H7 (cell line): ENCODE measurements at regions not wholly inside any gene's neighbourhood (a gene's known extent, or its start where the extent isn't known, plus 50 kb on each side); places are given as distances from the start of the nearest gene placed in this dataset.
"Not testable (repeated sequence)": the region's sequence is repeated elsewhere in the genome, so short reads cannot be mapped to it uniquely, and the experiment has no call there.

ENCODE experiments used
- DNase-seq: peaks from one replicate; pipeline ENCODE4 v3.0.0; 2012
- H3K27me3 ChIP-seq: 2 replicates; pipeline ENCODE4 v1.6.0; 2011; ENCODE audit warnings: mild to moderate bottlenecking, low read length; ENCODE audit not compliant: control insufficient read depth, insufficient read depth
- H3K36me3 ChIP-seq: replicated peaks from 2 replicates; pipeline ENCODE4 v1.5.1; 2011; ENCODE audit warnings: low read length; ENCODE audit not compliant: control insufficient read depth, insufficient read depth
- H3K4me3 ChIP-seq: 2 replicates; pipeline ENCODE4 v1.5.1; 2011; ENCODE audit warnings: low read depth, mild to moderate bottlenecking, control low read depth, low read length, moderate library complexity; ENCODE audit not compliant: insufficient read depth

- Histone ChIP-seq H3K4me3 (no peak overlapping the region), H3K27me3 (no peaks in the 10 kb centered on the region), H3K36me3 (no peaks in the 10 kb centered on the region)
- DNase-seq: no peak
These were observed 542.4 kb upstream of the SOX9 start for GRCh38 chr17:71578446-71578845.

GRCh38 chr17:71580220-71580619 lies 540.6 kb upstream of the SOX9 start:
- no peak for DNase-seq
- no peaks in the 10 kb centered on the region for H3K27me3 ChIP-seq
- H3K4me3 ChIP-seq: no peak overlapping the region
- H3K36me3 ChIP-seq: no peaks in the 10 kb centered on the region

- H3K27me3 ChIP-seq: no peaks in the 10 kb centered on the region
- H3K36me3 ChIP-seq: no peaks in the 10 kb centered on the region
- H3K4me3 ChIP-seq: no peak overlapping the region
- no peak for DNase-seq
These were observed 535.3 kb upstream of the SOX9 start for GRCh38 chr17:71585540-71585939.

- no peak overlapping the region for H3K4me3 ChIP-seq
- DNase-seq: no peak
- no peaks in the 10 kb centered on the region for H3K27me3 ChIP-seq
- no peaks in the 10 kb centered on the region for H3K36me3 ChIP-seq
These were observed 528.4 kb upstream of the SOX9 start for GRCh38 chr17:71592431-71592830.

- no peak for DNase-seq
- Histone ChIP-seq H3K4me3 (no peak overlapping the region), H3K36me3 (no peaks in the 10 kb centered on the region), H3K27me3 (no peaks in the 10 kb centered on the region)
These were observed 527.7 kb upstream of the SOX9 start for GRCh38 chr17:71593078-71593477.

GRCh38 chr17:71599583-71599982 lies 521.2 kb upstream of the SOX9 start:
- H3K4me3 ChIP-seq, DNase-seq, H3K36me3 ChIP-seq, H3K27me3 ChIP-seq: not testable (repeated sequence)

GRCh38 chr17:71600137-71600789 lies 520.6 kb upstream of the SOX9 start:
- Histone ChIP-seq H3K27me3 (no peaks in the 10 kb centered on the region), H3K36me3 (no peaks in the 10 kb centered on the region), H3K4me3 (no peak overlapping the region)
- DNase-seq: no peak

GRCh38 chr17:71601894-71602504 lies 518.8 kb upstream of the SOX9 start:
- no peak for DNase-seq
- no peak overlapping the region for H3K4me3 ChIP-seq
- no peaks in the 10 kb centered on the region for H3K36me3 ChIP-seq
- no peaks in the 10 kb centered on the region for H3K27me3 ChIP-seq

GRCh38 chr17:71613996-71614395 lies 506.8 kb upstream of the SOX9 start:
- no peaks in the 10 kb centered on the region for H3K27me3 ChIP-seq
- H3K4me3 ChIP-seq: no peak overlapping the region
- no peak for DNase-seq
- no peaks in the 10 kb centered on the region for H3K36me3 ChIP-seq

GRCh38 chr17:71615820-71616219 lies 505.0 kb upstream of the SOX9 start:
- no peak for DNase-seq
- H3K36me3 ChIP-seq: no peaks in the 10 kb centered on the region
- H3K4me3 ChIP-seq: no peak overlapping the region
- H3K27me3 ChIP-seq: no peaks in the 10 kb centered on the region

- not testable (repeated sequence) for H3K36me3 ChIP-seq, H3K27me3 ChIP-seq, DNase-seq, H3K4me3 ChIP-seq
These were observed 503.1 kb upstream of the SOX9 start for GRCh38 chr17:71617767-71618166.

GRCh38 chr17:71625330-71625729 lies 495.5 kb upstream of the SOX9 start:
- no peaks in the 10 kb centered on the region for H3K27me3 ChIP-seq
- H3K4me3 ChIP-seq: no peak overlapping the region
- H3K36me3 ChIP-seq: no peaks in the 10 kb centered on the region
- no peak for DNase-seq

- DNase-seq: no peak
- Histone ChIP-seq H3K27me3 (no peaks in the 10 kb centered on the region), H3K4me3 (no peak overlapping the region), H3K36me3 (no peaks in the 10 kb centered on the region)
These were observed 492.5 kb upstream of the SOX9 start for GRCh38 chr17:71628306-71628705.

- Histone ChIP-seq H3K36me3 (no peaks in the 10 kb centered on the region), H3K27me3 (no peaks in the 10 kb centered on the region), H3K4me3 (no peak overlapping the region)
- DNase-seq: no peak
These were observed 489.3 kb upstream of the SOX9 start for GRCh38 chr17:71631483-71631882.

- DNase-seq: no peak
- Histone ChIP-seq H3K36me3 (no peaks in the 10 kb centered on the region), H3K4me3 (no peak overlapping the region), H3K27me3 (no peaks in the 10 kb centered on the region)
These were observed 488.5 kb upstream of the SOX9 start for GRCh38 chr17:71632328-71632727.
